A549 (cell line): ENCODE measurements at regions not wholly inside any gene's neighbourhood (a gene's known extent, or its start where the extent isn't known, plus 50 kb on each side); places are given as distances from the start of the nearest gene placed in this dataset.

Source experiments
- ATAC-seq, 2 experiments: fragments of 200-7000 bp in 1 of 2; fragments of >200 bp in 1 of 2; cut with Nextera tagmentation in 1 of 2; cut with Tn5 transposase in 1 of 2; 3 replicates each; pipeline versions ENCODE4 v1.8.0 to v1.9.1; 2018 to 2020; ENCODE audit warnings: mild to moderate bottlenecking in 1 of 2, moderate library complexity in 1 of 2
- CTCF ChIA-PET: fragments of 300-600 bp; sonication (Branson Sonifier 250); formaldehyde crosslinking; extraction: SDS; loops from one replicate; lab custom pipeline; 2021; ENCODE audit warnings: antibody characterized with exemption, inconsistent platforms; lab: Yijun Ruan, JAX
- POLR2A ChIA-PET: fragments of 350-600 bp; formaldehyde crosslinking; extraction: SDS; loops from one replicate; lab custom pipeline; 2021; ENCODE audit warnings: antibody characterized with exemption, inconsistent platforms; lab: Yijun Ruan, JAX
- DNase-seq, 2 experiments: peaks; one replicate each; pipeline versions ENCODE4 v3.0.0 to v3.0.0-alpha.2; 2011 to 2016; ENCODE audit warnings: low read depth in 1 of 2, low spot score in 1 of 2
- FAIRE-seq: peaks from 2 replicates; lab custom pipeline; 2011; peaks lifted over from hg19 to GRCh38; lab: Jason Lieb, UNC
- H3K27ac ChIP-seq, 2 experiments: fragments of >200 bp; sonication (Bioruptor Twin); formaldehyde crosslinking; 3 replicates each; pipeline ENCODE4 v1.5.1; 2016 to 2017
- H3K4me1 ChIP-seq: fragments of >200 bp; sonication (Bioruptor Twin); formaldehyde crosslinking; 3 replicates; pipeline ENCODE4 v1.6.1; 2016
- H3K4me2 ChIP-seq: fragments of >200 bp; sonication (Bioruptor Twin); formaldehyde crosslinking; 3 replicates; pipeline ENCODE4 v1.6.1; 2016
- H3K4me3 ChIP-seq: fragments of >200 bp; sonication (Bioruptor Twin); formaldehyde crosslinking; 3 replicates; pipeline ENCODE4 v1.5.1; 2016
- H3K9me3 ChIP-seq: fragments of >200 bp; sonication (Bioruptor Twin); formaldehyde crosslinking; 3 replicates; pipeline ENCODE4 v1.6.1; 2016
- CHD2 ChIP-seq: fragments of 150-350 bp; IDR thresholded peaks from 2 replicates; pipeline ENCODE4 v1.6.1; 2014; ENCODE audit warnings: low read length; ENCODE audit not compliant: partially characterized antibody
- CHD4 ChIP-seq: fragments of 200-600 bp; sonication (generic); IDR thresholded peaks from 2 replicates; pipeline ENCODE4 v1.6.1; 2016; ENCODE audit warnings: antibody characterized with exemption, mild to moderate bottlenecking, borderline replicate concordance
- EHF ChIP-seq: fragments of 250-450 bp; sonication (Bioruptor Pico); IDR thresholded peaks from 2 replicates; pipeline ENCODE4 v1.5.0; 2020; ENCODE audit warnings: mild to moderate bottlenecking
- ELK1 ChIP-seq: fragments of 150-350 bp; IDR thresholded peaks from 2 replicates; pipeline ENCODE4 v1.6.1; 2014; ENCODE audit warnings: low read depth, mild to moderate bottlenecking, low read length
- FOSB ChIP-seq: fragments of 250-450 bp; sonication (Bioruptor Pico); IDR thresholded peaks from 2 replicates; pipeline ENCODE4 v1.5.0; 2020; ENCODE audit warnings: mild to moderate bottlenecking, moderate library complexity
- FOXS1 ChIP-seq: fragments of 250-450 bp; sonication (Bioruptor Pico); IDR thresholded peaks from 2 replicates; pipeline ENCODE4 v1.5.0; 2020; ENCODE audit warnings: mild to moderate bottlenecking, moderate library complexity
- GATA3 ChIP-seq: IDR thresholded peaks from 2 replicates; pipeline ENCODE4 v1.6.1; 2012; ENCODE audit warnings: borderline replicate concordance
- HDAC2 ChIP-seq: fragments of 200-600 bp; sonication (generic); IDR thresholded peaks from 2 replicates; pipeline ENCODE4 v1.6.1; 2016
- HES2 ChIP-seq: fragments of >200 bp; sonication (Bioruptor Twin); formaldehyde crosslinking; IDR thresholded peaks from 2 replicates; pipeline ENCODE4 v1.6.1; 2016
- HOXB13 ChIP-seq: fragments of 250-450 bp; sonication (Bioruptor Pico); IDR thresholded peaks from 2 replicates; pipeline ENCODE4 v1.5.0; 2020; ENCODE audit warnings: low read depth, mild to moderate bottlenecking, moderate library complexity
- HOXB5 ChIP-seq: fragments of 250-450 bp; sonication (Bioruptor Pico); IDR thresholded peaks from 2 replicates; pipeline ENCODE4 v1.5.0; 2020; ENCODE audit warnings: mild to moderate bottlenecking, moderate library complexity
- JUNB ChIP-seq: fragments of >200 bp; sonication (Bioruptor Twin); formaldehyde crosslinking; IDR thresholded peaks from 2 replicates; pipeline ENCODE4 v1.6.1; 2016
- KDM5A ChIP-seq: fragments of 200-600 bp; sonication (generic); IDR thresholded peaks from 2 replicates; pipeline ENCODE4 v1.6.1; 2016; ENCODE audit warnings: antibody characterized with exemption, mild to moderate bottlenecking
- MAX ChIP-seq: IDR thresholded peaks from 2 replicates; pipeline ENCODE4 v1.6.1; 2012
- MAZ ChIP-seq: fragments of 150-350 bp; IDR thresholded peaks from 2 replicates; pipeline ENCODE4 v1.6.1; 2014; ENCODE audit warnings: antibody characterized with exemption, low read depth, low read length, borderline replicate concordance
- NFE2L2 ChIP-seq: fragments of 150-350 bp; conservative IDR thresholded peaks from 2 replicates; pipeline ENCODE4 v1.6.1; 2014; ENCODE audit warnings: low read length
- POLR2AphosphoS2 ChIP-seq: conservative IDR thresholded peaks from 2 replicates; pipeline ENCODE4 v1.6.1; 2012; ENCODE audit warnings: low read length, improper control_type of control experiment, inconsistent platforms
- RARB ChIP-seq: fragments of 250-450 bp; sonication (Bioruptor Pico); IDR thresholded peaks from 2 replicates; pipeline ENCODE4 v1.8.0; 2021; ENCODE audit warnings: mild to moderate bottlenecking, moderate library complexity
- RFX5 ChIP-seq: fragments of 450-650 bp; IDR thresholded peaks from 2 replicates; pipeline ENCODE4 v1.7.1; 2014; ENCODE audit warnings: antibody characterized with exemption, mild to moderate bottlenecking, moderate library complexity
- SMC3 ChIP-seq: fragments of >200 bp; sonication (Bioruptor Twin); formaldehyde crosslinking; IDR thresholded peaks from 3 replicates; pipeline ENCODE4 v1.6.1; 2018; ENCODE audit warnings: inconsistent platforms
- TFCP2L1 ChIP-seq: fragments of 250-450 bp; sonication (Bioruptor Pico); IDR thresholded peaks from 2 replicates; pipeline ENCODE4 v1.5.0; 2021; ENCODE audit warnings: mild to moderate bottlenecking
- USF2 ChIP-seq: fragments of 450-650 bp; IDR thresholded peaks from 2 replicates; pipeline ENCODE4 v1.6.1; 2014; ENCODE audit warnings: antibody characterized with exemption
- ZC3H11A ChIP-seq: fragments of 450-650 bp; IDR thresholded peaks from 2 replicates; pipeline ENCODE4 v1.6.1; 2014; ENCODE audit warnings: antibody characterized with exemption, mild to moderate bottlenecking
- ZNF302 ChIP-seq: fragments of 250-450 bp; sonication (Bioruptor Pico); IDR thresholded peaks from 2 replicates; pipeline ENCODE4 v1.9.0; 2021; ENCODE audit warnings: inconsistent platforms, mild to moderate bottlenecking, moderate library complexity
- WGBS: methylation state at CpG from one replicate; pipeline ENCODE4 v1.1.6; 2017; ENCODE audit errors: missing lambda C conversion rate; 5-methylcytosine and 5-hydroxymethylcytosine counted together
- TF ChIP-seq, protein P1 (sequence below): fragments of 250-450 bp; sonication (Bioruptor Pico); IDR thresholded peaks from 2 replicates; pipeline ENCODE4 v1.5.0; 2021; ENCODE audit warnings: mild to moderate bottlenecking, moderate library complexity, borderline replicate concordance
- TF ChIP-seq, protein P2 (sequence below): IDR thresholded peaks from 2 replicates; pipeline ENCODE4 v1.6.1; 2012

DNA sequence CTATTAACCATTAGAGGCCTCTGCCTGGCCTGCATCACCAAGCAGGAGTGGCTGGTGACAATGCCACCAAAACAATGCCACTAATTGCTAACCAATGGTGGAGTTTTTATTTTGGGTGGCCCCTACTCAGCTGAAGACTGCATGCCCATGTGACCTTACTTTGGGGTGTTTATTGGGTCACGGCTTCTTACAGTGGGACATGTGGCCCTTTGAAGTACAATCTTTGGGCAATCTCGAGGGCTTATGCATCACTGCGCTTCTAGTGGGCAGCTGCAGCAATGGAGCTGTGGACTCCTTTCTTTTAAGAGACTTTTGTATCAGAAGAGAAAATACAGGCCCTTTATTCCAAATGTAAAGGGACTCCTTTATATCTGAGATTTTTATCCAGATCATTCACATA lies 85.7 kb downstream of the IGLL5 start:
- CTCF ChIA-PET = interaction anchor here (1.8 to 7.3 kb wide), 2 partner anchors 16 to 155 kb away, joined by 7 to 63 read pairs; no protein-coding TSS in a partner anchor

DNA sequence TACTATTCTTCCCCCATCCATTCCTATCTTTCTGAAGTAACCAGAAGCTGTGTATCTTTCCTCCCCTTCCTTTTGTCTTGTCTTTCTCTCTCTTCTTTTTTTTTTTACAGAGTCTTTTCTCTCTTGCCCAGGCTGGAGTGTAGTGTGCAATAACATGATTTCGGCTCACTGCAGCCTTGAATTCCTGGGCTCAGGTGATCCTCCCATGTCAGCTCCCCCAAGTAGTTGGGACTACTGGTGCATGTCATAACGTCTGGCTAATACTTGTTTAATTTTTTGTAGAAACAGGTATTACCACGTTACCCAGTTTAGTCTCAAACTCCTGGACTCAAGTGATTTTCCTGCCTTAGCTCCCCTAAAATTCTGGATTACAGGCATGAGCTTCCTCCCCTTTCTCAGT lies 86.5 kb downstream of the IGLL5 start:
- Histone ChIP-seq H3K4me1 (no peaks in the 10 kb centered on the region), H3K4me3 (no peak overlapping the region), H3K9me3 (no peaks in the 10 kb centered on the region), H3K4me2 (no peak overlapping the region), H3K27ac (no peak overlapping the region)
- CTCF ChIA-PET = interaction anchor here (0.7 to 7.3 kb wide), 5 partner anchors 17 to 371 kb away, joined by 3 to 63 read pairs (median 4); no protein-coding TSS in a partner anchor
- ATAC-seq (no peak), FAIRE-seq (no peak), DNase-seq (no peak)
- 0% methylated on average over 3 of the region's 3 CpGs for WGBS
- POLR2A ChIA-PET = no interaction called here
- TF ChIP-seq FOXS1 (no peak), HDAC2 (no peak), RARB (CRISPR knock-in tag) (no peak), MAZ (no peak), NFE2L2 (no peak), EHF (no peak), POLR2AphosphoS2 (no peak), TFCP2L1 (no peak), MAX (no peak), USF2 (no peak), SMC3 (no peak)
- TF ChIP-seq, protein P1, sequence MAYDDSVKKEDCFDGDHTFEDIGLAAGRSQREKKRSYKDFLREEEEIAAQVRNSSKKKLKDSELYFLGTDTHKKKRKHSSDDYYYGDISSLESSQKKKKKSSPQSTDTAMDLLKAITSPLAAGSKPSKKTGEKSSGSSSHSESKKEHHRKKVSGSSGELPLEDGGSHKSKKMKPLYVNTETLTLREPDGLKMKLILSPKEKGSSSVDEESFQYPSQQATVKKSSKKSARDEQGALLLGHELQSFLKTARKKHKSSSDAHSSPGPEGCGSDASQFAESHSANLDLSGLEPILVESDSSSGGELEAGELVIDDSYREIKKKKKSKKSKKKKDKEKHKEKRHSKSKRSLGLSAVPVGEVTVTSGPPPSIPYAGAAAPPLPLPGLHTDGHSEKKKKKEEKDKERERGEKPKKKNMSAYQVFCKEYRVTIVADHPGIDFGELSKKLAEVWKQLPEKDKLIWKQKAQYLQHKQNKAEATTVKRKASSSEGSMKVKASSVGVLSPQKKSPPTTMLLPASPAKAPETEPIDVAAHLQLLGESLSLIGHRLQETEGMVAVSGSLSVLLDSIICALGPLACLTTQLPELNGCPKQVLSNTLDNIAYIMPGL (CRISPR knock-in tag) = no peak

More for the DNA sequence above, 85.7 kb downstream of the IGLL5 start:
- no peak overlapping the region for H3K4me3 ChIP-seq
- no peaks in the 10 kb centered on the region for H3K9me3 ChIP-seq
- ATAC-seq (no peak), FAIRE-seq (no peak), DNase-seq (no peak)
- H3K4me2 ChIP-seq = no peak overlapping the region
- 54% methylated on average over 3 of the region's 3 CpGs for WGBS
- TF ChIP-seq USF2 = no peak
- TF ChIP-seq ZNF302 = no peak
- TF ChIP-seq ELK1 = no peak
- POLR2A ChIA-PET = no interaction called here
- H3K4me1 ChIP-seq = no peaks in the 10 kb centered on the region
- no peak overlapping the region for H3K27ac ChIP-seq

- H3K4me3 ChIP-seq = no peak overlapping the region
- 51% methylated on average over 8 of the region's 8 CpGs for WGBS
- POLR2A ChIA-PET = no interaction called here
- TF ChIP-seq HOXB5 (CRISPR knock-in tag) = no peak
- no peak for TF ChIP-seq GATA3
- no peak for TF ChIP-seq FOSB (CRISPR knock-in tag)
- no peak for TF ChIP-seq CHD4
- no peak for TF ChIP-seq JUNB
- no peak for TF ChIP-seq HOXB13
- TF ChIP-seq HES2 = no peak
- TF ChIP-seq SMC3 = no peak
- TF ChIP-seq CHD2 = no peak
- TF ChIP-seq, protein P2, sequence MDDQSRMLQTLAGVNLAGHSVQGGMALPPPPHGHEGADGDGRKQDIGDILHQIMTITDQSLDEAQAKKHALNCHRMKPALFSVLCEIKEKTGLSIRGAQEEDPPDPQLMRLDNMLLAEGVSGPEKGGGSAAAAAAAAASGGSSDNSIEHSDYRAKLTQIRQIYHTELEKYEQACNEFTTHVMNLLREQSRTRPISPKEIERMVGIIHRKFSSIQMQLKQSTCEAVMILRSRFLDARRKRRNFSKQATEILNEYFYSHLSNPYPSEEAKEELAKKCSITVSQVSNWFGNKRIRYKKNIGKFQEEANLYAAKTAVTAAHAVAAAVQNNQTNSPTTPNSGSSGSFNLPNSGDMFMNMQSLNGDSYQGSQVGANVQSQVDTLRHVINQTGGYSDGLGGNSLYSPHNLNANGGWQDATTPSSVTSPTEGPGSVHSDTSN = no peak
- TF ChIP-seq RFX5 = no peak
- TF ChIP-seq, protein P1 (CRISPR knock-in tag) = no peak
- no peak for TF ChIP-seq ZC3H11A
- TF ChIP-seq KDM5A = no peak
These were observed 87.4 kb downstream of the IGLL5 start for GRCh38 chr22:22974795-22975580.

More at GRCh38 chr22:22974795-22975580, 87.4 kb downstream of the IGLL5 start:
- Histone ChIP-seq H3K9me3 (peaks cover 4% of the 10 kb centered on the region; the same call in 2 of the 3 replicates), H3K4me1 (no peaks in the 10 kb centered on the region), H3K4me2 (no peak overlapping the region), H3K27ac (no peak overlapping the region)
- CTCF ChIA-PET = interaction anchor here (0.9 to 7.3 kb wide), 5 partner anchors 17 to 153 kb away, joined by 3 to 63 read pairs (median 3); no protein-coding TSS in a partner anchor
- ATAC-seq (no peak), FAIRE-seq (no peak), DNase-seq (no peak)
